GM13976 (cell line): ENCODE measurements at regions not wholly inside any gene's neighbourhood (a gene's known extent, or its start where the extent isn't known, plus 50 kb on each side); places are given as distances from the start of the nearest gene placed in this dataset.

Source experiments
- DNase-seq: peaks from one replicate; pipeline ENCODE4 v3.0.0; 2012; ENCODE audit warnings: low spot score
- in situ Hi-C: fragments of 300-500 bp; cut with MboI; formaldehyde crosslinking; loops from one replicate; pipeline ENCODE4 v1.12.0; 2022; ENCODE audit warnings: low sequenced_read_pairs, mixed read lengths, inconsistent platforms; ENCODE audit not compliant: unreplicated experiment
- TF ChIP-seq, protein P1 (sequence below): IDR thresholded peaks from 2 replicates; pipeline ENCODE4 v1.5.1; 2012; ENCODE audit warnings: borderline replicate concordance, mild to moderate bottlenecking; ENCODE audit not compliant: insufficient read depth; ENCODE audit errors: extremely low read depth, missing control alignments, control extremely low read depth

DNA sequence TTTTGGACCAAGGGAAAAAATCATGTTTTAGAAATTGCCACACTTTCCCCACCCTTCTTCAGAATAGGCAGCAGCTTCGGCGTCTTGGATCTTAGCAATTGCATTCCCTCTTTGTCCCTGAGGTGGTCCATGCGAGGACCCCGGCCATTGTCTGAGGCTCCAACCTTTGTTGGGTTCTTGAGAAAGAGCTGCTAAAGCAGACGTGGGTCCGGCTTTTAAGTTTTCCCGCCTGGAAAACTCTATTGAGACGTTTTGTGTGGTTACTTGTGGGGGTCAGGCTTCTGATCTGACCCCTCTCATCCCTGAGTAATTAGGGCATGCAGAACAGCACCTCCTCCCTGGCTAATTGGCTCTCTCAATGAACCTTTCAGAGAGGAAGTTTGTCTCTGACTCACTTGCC, 509.6 kb upstream of the TNC start:
- in situ Hi-C loops: no loop called here
- TF ChIP-seq, protein P1, sequence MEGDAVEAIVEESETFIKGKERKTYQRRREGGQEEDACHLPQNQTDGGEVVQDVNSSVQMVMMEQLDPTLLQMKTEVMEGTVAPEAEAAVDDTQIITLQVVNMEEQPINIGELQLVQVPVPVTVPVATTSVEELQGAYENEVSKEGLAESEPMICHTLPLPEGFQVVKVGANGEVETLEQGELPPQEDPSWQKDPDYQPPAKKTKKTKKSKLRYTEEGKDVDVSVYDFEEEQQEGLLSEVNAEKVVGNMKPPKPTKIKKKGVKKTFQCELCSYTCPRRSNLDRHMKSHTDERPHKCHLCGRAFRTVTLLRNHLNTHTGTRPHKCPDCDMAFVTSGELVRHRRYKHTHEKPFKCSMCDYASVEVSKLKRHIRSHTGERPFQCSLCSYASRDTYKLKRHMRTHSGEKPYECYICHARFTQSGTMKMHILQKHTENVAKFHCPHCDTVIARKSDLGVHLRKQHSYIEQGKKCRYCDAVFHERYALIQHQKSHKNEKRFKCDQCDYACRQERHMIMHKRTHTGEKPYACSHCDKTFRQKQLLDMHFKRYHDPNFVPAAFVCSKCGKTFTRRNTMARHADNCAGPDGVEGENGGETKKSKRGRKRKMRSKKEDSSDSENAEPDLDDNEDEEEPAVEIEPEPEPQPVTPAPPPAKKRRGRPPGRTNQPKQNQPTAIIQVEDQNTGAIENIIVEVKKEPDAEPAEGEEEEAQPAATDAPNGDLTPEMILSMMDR: no peak
- no peak for DNase-seq

DNA sequence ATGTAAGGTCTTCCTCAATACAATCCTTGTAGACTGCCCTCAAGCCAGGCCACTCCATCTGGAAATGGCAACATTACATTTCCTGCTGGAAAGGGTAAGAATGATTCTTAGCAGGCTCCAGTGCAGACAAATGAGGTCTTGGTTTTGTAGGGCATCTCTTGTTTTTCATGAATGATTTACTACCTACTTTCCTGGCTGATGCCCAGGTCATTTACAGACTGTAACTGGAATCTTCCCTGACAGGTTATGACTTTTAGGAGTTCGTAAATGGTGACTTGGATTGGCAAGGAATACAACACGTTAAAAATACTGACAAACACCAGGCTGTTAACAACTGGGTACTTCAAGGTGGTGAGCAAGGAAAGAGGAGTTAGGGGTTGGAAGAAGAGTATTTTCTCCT, 510.5 kb upstream of the TNC start:
- in situ Hi-C loops: no loop called here
- TF ChIP-seq, protein P1: no peak
- DNase-seq: no peak

DNA sequence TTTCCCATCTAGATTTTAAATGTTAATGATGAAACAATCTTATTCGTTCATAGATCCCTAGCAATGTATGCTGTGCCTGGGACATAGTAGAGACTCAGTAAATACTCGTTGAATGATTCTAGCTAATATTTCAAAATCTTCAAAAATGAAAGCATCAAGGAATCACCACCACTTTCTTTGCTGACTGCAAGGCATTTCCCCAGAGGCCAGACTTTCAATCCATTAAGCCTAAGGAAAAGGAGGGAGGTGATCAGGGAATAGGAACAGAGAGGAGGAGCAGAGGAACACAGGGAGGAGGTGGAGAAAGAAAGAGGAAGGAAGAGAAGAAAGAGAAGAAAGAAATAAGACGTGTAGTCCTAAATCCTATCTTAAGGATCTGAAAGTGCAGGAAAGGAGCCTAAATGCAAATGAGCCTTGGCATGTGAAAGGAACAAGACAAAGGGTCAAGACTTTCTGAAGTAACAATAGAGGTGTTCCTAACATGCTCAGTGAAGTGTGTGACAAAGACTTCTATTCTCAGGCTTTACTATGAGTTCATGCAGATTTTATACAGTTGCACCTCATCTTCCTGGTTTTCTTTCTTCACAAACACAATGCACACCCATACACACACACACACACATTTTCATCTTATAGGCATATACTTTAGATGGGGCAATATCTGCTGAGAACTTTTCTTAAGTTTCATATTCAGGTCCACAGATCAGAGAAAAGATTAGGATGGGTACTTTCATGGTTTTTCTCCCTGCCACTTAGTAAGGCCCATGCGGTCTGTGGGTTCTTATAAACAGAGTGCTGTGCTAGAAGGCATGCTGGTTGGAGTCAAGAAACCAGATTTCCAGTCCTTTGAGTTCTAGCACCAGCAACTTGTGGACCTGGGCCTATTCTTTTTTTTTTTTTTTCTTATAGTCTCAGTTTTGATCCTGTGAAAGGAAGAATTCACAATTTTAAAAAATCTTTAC, 512.2 kb upstream of the TNC start:
- TF ChIP-seq, protein P1: no peak
- in situ Hi-C loops: no loop called here
- DNase-seq: no peak

DNA sequence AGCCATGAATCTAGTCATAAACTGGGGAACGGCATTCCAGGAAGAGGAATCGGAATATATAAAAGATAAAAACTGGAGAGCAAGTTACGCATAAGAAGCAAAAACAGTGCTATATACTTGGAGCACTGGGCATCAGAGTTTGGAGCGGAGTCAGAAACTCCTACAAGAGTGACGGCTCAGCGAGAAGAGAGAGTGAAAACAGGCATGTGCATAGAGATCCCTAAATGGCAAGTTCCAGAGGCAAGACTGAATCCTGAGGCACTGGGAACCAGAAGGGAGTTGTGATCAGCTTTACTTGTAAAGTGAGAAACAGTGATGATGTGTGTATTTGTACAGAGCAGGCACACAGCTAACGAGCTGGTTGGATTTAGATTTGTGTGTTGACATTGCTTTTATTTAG, 514.4 kb upstream of the TNC start:
- TF ChIP-seq, protein P1: no peak
- DNase-seq: no peak
- in situ Hi-C loops: no loop called here

DNA sequence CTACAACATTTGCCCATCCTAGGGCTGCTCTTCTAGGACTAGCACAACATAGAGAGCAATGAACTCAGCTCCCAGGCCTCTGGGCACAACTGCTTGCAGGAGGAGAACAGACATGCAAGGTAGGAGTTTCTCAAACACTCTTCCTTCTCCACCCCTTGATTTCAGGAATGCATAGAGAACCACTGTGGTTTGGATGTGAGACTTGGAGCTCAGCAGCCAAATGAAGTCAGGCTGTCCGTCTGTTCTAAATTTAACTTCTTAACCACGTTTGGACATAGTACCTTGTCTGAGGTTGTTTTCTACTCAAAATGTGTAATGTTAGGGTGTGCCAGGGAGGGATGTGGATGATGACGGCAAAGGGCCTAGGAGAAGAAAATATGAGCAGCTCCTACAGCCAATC, 515.1 kb upstream of the TNC start:
- no peak for DNase-seq
- in situ Hi-C loops: no loop called here
- TF ChIP-seq, protein P1: no peak

DNA sequence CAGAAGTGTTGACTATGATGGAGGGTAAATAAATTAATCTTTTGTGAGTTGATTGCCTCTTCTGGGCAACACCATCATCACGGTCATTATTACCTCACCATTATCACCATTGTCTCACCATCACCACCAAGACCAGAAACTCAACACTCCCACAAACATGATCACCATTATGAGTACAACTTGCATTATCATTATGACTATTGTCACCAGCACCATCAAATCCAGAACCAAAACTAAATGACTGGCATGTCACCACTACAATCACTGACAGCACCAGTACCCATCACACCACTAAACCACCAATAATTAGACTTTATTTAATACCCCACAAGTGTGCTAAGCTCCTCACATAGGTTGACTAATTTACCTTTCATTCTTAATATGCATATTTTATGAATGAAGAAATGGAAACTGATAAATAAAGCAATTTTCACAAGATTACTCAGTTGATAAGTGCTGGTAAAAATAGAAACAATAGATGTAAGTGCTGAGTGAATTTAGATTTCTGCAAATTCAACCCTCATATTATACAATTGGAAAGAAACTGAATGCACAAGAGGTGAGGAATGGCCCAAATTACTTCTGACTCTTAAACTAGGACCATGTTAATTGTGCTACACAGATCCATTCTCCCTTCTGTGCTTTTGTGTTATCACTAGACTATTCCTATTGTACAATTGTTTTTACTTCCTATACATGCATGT, 517.8 kb upstream of the PAPPA start:
- DNase-seq: no peak
- in situ Hi-C loops: no loop called here
- TF ChIP-seq, protein P1: no peak
